Activated T-helper 1 cell treated with anti-CD3 and anti-CD28 coated beads, Interleukin-2, amount 50 U/mL, for 16 hours (primary cell): ENCODE measurements at regions not wholly inside any gene's neighbourhood (a gene's known extent, or its start where the extent isn't known, plus 50 kb on each side); places are given as distances from the start of the nearest gene placed in this dataset.

Experiments
- DNase-seq, 2 donors: peaks; one replicate each; pipeline ENCODE4 v3.0.0-alpha.2; 2020; ENCODE audit warnings: low read depth in 1 of 2, low spot score in 1 of 2

GRCh38 chr6:3999800-4000661 lies 78.9 kb downstream of the FAM217A start:
- no peak for DNase-seq

GRCh38 chr6:4004249-4004648 lies 74.7 kb downstream of the FAM217A start:
- no peak for DNase-seq

GRCh38 chr6:4008324-4009047 lies 70.5 kb downstream of the FAM217A start:
- DNase-seq: no peak

GRCh38 chr6:4009486-4009885 lies 69.5 kb downstream of the FAM217A start:
- no peak for DNase-seq

GRCh38 chr6:4010048-4010447 lies 68.9 kb downstream of the FAM217A start:
- no peak for DNase-seq

- DNase-seq: no peak
Measured at GRCh38 chr6:4010689-4011090, 68.2 kb downstream of the FAM217A start.

- DNase-seq: no peak
Measured at GRCh38 chr6:4012826-4013225, 66.1 kb downstream of the FAM217A start.

GRCh38 chr6:4017058-4017739 lies 61.7 kb downstream of the FAM217A start:
- DNase-seq: no peak

GRCh38 chr6:4017834-4018170 lies 61.1 kb downstream of the FAM217A start:
- no peak for DNase-seq

- peak; percentile 90 to 93 for DNase-seq
Measured at GRCh38 chr6:4018171-4018923, 60.6 kb downstream of the FAM217A start.
